GM19023 (cell line): ENCODE measurements at regions not wholly inside any gene's neighbourhood (a gene's known extent, or its start where the extent isn't known, plus 50 kb on each side); places are given as distances from the start of the nearest gene placed in this dataset.

Experiments used
- ATAC-seq: cut with Tn5 transposase; IDR thresholded peaks from one replicate; pipeline ENCODE4 v1.9.1; 2021; ENCODE audit warnings: mild to moderate bottlenecking, moderate library complexity; ENCODE audit not compliant: unreplicated experiment

DNA sequence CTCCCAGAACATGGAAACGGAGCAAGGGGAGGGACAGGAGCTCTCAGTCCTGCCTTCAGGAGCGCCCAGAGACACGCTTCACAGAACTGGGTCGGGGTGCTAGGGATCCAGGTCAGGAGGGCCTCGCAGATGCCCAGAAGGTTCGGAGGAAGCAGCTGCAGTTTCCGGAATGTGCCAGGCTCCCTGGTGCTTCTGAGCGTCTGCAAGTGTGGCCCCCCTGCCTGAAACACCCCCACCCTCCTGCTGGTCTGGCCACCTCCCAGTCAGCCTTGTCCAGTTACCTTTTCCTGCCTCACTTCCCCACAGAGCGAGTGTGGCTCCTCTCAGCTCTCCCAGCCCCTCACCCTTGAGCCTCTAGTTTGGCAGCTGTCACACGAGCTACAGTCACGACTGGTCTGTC, 88.3 kb upstream of the TAF1B start:
- ATAC-seq, result no peak

DNA sequence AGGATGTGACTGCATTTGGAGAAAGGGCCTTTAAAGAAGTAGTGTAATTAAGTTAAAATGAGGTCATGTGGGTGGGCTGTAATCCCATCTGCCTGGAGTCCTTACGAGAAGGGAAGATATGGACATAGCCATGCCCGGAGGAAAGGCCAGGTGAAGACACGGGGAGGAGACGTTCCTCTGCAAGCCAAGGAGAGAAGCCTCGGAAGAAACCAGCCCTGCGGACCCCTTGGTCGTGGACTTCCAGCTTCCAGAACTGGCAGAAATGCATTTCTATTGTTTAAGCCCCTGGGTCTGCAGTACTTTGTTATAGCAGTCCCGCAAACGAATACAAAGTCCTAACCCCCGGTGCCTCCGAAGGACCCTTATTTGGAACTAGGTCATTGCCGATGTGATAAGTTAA, 87.6 kb upstream of the TAF1B start:
- ATAC-seq, result no peak

DNA sequence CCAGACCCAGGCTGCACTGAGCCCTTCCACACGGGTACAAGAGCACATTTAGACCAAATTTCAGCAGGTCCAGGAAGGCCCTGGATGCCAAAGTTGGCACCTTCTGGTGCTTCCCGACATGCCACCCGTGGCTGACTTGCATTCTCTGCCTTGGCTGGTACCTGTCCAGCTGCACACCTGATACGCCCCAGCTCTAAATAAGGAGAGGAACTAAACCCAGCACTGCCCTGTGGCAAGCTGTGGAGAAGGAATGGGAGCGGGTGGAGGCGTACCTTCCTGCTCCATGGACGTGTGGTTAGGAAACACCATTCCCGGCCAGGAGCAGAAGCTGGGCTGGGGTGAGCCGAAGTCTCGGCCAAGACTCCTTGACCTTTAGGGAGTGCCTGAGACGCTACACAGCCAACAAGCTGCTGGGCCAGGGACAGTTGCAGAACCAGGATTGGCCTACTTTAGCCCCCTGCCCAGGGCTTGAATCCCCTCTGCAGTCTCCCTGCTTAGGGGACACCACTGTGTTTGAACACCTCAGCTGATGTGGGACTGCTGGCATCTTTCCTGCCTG, 86.5 kb upstream of the TAF1B start:
- no peak for ATAC-seq

DNA sequence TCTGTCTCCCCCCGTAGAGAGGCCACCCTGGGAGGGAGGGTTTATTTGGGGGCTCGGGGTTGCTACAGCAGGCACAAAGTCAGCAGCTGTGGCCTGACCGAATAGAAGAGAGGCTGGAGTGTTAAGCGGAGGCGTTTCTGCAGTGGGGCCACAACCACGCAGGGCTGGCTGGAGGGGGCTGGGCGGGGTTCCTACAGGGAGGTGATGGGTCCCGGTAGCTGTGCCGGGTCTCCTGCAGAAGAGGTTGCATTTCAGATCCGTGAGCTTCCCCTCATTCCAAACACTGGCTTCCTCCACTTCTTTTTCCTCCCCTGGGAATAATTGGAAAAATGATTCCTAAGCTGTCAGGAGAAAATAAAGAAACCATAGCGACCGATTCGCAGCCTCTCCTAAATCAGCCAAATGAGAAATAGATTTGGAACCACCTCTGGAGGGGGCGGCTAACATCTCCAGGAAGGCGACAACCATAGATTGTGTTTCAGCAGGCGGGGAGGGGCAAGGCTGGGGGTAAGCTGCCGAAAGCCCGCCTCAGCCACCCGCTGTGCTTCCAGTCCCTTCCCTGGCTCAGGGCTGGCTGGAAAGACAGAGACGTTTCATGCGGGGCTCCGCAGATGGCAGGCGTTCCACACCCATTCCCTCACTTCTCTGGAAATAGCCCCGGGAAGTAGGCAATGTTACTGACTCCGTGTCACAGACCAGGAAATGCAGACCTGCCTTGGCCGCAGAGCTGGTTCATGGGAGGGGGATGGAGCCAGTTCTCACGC, 85.6 kb upstream of the TAF1B start:
- no peak for ATAC-seq

DNA sequence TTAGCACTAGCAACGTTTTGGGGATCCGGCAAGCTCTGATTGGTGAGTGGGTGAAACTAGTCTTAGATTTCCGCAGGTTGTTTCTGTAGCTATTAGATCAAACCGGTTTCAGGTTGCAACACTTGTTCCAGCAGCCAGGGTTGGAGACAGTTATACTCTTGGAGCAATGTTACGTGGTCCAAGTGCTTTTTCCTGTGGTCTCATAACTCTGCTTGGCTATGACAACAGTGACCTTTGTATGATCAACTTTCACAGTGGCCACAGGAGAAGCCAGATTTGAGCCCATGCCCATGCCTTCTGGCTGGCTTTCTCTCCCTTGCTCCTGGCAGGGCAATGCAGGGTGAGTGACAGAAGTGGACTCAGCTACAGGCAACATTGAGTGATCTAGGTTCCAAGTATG, 84.5 kb upstream of the TAF1B start:
- ATAC-seq, result no peak

DNA sequence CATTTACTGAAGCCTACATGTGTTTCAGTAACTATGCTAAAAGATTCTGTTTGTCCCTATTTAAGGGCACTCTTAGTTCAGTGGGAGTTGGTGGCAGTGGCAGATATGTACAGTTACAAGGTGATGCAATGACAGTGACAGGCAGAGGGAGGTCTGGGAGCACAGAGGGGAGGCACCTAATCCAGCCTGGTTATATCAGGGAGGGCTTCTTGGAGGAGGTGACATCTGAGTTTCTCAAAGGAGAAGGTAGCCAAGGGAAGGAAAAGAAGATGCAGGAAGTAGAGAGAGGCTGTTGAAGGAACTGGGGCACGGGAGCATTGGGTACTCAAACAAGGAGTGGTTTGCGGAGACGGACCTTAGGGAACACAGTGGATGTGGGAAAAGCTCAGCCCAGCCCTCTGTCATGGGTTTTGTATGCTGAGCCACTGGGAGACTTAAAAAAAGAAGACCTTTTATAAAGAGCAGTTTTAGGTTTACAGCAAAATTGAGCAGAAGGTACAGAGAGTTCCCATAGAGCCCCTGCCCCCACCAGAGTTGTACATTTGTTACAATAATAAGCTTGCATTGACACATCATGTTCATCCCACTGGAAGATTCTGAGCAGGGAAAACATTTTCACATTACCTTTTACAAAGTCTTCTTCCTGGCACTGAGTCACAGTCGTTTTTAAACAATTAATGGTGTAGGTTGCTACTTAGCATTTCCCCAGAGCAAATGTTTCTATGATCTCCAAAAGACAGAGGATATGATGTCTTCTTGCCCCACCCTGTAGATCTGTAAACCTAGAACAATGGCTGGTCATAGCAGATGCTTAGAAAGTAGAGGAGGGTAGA, 83.0 kb upstream of the TAF1B start:
- no peak for ATAC-seq

DNA sequence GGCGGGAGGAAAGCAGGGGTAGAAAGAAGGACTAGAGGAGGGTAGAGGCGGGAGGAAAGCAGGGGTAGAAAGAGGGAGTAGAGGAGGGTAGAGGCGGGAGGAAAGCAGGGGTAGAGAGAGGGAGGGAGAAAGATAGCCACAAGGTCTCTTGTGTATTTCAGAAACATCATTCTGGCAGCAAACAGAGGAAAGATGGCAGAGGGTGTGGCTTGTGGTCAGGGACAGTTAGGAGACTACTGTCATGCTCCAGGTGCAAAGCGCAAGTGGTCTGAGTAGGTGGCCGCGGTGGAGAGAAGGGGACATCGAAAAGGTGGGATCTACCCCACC, 82.4 kb upstream of the TAF1B start:
- no peak for ATAC-seq

DNA sequence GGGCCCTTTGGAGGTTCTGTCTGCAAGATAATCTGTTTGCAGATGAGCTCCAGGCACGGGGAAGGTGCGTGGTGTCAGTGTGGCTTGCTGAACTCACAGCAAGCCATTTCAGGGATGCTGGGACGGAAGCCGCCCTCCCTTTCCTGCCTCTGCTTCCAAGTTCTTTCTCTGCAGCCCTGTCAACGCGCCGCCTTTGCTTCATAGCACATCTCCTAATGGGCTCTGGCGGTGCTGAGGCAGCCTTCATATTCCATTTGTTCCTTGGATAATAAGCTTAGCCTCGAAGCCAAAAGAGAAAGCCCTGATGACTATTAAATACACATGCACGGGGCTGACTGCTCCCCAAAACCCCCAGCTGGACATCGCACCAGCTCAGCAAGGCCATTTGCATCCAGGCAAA, 81.7 kb upstream of the TAF1B start:
- no peak for ATAC-seq

DNA sequence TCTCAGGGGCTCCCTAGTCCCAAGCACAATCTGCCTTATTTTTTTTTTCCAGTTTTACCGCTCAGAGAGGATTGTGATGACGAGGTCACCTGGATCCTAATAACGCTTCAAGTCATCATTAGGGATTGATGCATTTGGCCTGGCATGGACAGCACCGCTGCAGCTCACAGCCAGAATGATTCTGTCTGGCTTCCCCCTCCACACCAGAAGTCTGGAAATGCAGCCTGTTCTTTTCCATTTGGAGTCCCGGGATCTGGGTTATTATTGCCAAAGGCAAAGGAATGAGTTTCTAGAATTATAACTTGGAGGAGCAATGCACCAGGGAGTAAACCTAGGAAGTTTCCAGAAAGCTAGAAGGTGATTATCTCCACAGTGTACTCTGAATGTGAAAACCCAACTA, 81.1 kb upstream of the TAF1B start:
- no peak for ATAC-seq

DNA sequence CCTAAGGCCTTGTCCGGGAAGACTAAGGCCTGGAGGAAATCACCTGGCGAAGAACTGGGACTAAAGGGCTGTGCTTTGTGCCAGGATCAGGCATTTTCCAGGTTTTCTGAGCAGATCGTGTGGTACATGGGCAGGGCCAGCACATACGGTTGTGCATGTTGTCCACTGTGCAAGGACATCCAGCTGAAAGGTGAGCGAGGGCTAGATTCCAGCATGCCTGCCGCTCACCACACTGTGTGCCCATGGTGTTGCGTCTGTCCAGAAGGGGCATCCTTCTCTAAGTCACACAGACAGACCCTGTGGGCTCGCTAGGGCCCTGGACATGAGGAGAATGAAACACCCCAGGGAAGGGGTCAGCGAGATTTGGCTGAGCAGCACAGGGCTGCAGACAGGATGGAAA, 80.3 kb upstream of the TAF1B start:
- ATAC-seq, result no peak

DNA sequence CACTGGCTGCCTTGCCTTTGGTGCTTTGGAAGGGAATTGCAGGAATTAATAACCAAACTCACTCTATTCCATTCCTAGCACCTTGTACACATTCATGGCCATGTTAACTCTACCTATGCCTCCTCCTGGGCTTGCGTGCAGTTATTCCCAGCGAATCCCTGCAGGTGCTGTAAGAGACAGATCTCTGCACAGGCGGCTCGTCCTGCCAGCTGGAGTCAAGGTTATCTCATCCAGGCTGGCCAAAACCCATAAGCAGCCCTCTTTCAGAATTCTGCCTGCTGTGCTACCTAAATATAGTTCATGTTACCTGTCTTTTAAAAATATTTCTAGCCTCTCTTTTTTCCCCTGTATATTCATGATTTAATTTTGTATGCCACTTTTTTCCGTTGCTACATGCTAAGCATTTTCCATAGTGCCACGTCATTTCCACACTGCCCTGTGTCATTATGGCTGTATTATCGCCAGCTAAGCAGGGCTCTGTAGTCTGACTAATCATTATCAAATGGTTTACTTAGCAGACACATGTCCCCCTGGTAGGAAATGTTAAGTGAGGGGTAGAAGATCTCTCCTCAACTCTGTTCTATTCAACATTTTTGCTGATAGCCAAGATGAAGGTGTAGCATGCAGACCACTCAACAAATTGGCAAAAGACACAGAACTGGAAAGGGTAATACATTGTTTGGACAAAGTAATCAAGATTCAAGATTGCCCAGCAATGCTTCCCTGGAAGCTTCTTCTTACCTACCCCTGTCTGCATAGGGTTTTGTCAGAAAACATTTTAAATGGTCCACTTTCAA, 79.7 kb upstream of the TAF1B start:
- ATAC-seq, result no peak

DNA sequence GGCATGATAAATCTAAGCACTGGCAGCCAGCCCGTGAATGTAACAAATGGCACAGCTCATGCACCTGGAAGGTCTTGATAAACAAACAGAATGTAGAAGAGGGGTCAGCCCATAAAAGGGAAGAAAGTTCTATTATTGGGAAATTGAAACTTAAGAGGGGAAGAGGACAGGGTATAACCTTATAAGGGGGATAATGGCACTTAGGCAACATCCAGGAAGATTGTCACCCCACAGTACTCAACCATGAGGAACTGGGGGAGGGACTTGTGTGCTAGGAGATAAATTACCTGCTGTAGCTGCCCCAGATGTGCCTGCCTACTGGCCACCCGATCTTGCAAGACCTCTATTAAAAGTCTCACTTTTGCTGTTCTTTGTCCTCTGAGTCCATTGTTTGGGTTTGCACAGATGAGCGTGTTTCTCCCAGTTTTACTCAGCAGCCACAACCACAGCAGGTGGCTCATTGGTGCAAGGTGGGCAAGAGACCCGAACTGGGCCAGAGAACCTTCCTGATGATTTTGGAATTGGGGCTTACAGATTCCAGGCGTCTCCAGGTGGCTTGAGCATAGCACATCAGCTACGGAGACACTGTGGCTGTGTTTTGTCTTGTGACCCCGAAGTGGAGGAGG, 79.0 kb upstream of the TAF1B start:
- no peak for ATAC-seq

DNA sequence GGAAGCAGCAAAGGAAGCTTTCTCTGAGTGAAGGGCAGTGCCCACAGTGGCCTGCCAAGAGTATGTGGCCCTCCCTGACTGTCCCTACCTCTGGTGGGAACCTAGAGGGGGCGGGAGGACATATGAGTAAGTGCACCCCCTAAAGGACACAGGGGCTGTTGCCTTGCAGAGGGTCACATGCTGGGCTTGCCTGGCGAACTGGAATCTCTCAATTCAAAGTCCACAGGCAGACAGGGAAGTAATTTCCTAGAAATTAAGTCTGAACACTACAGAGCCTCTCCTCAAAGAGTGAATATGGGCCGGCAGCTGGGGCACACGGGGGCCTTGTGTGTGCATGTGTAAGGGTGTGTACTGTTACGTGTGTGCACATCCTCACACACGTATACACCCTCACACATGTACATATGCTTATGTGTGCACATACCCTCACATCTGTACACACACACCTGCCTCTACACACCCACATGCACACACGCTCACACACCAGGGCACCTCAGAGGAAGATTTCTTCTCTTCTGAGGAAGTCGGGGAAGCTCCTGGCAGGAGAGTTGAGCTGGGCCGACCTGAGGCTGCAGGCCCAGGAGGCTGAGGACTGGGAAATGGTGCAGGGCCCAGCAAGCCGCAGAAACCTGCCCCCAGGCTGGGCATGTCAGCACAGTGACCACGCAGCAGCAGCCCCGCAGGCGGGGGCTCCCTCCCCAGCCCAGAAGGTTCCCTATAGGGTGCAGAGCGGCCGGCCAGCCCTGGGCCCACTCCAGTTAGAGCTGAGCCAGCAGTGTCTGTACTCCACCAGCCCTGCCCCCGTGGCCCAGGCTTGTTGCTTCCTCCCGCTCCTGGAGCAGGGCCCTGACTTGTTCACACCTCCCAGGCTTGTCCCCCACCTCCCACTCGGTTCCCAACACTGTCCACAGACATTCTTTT, 77.4 kb upstream of the TAF1B start:
- no peak for ATAC-seq

DNA sequence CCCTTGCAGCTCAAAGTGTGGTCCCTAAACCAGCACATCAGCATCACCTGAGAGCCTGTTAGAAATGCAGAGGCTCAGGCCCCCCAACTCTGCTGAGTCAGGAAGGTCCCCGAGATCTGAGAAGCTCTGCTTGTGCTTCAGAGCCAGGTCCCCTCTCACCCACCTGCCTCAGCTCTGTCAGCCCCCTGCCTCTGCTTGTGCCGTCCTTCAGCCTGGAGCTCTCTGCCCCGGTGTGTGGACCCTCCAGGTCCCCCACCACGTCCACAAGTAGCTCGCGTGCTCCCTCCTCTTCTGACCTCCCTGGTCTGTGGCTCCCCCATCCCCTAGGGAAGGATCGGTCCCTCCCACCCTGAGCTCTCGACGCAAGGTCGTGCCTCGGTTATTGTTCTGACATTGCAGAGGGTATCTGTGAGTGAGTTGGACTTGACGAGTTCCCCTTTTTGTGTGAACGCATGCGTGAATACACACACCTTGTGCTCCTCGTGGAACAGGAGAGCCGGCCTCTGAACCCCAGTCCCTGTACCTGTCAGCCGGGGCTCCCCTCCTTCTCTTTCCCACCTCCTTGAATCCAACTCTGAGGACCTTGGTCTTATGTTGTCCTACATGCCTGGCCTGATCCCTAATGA, 75.5 kb upstream of the TAF1B start:
- no peak for ATAC-seq

DNA sequence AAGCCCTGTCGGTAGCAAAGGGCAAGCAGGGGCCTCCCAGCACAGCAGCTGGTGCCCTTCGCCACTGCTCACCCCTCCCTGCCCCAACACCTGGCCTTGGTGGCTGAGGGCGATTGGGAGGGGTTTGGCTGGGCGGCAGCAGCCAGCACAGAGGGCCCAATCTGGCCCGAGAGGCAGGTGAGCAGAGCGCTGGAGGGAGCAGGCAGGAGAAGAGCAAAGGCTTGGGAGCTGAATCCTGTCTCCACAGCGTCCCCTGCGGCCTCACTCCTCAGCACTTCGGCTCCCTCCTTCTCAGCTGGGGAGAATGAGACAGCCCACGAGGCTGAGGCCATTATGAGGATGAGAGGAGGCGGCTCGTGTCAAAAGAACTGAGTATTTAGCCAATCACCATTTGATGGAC, 74.9 kb upstream of the TAF1B start:
- no peak for ATAC-seq

DNA sequence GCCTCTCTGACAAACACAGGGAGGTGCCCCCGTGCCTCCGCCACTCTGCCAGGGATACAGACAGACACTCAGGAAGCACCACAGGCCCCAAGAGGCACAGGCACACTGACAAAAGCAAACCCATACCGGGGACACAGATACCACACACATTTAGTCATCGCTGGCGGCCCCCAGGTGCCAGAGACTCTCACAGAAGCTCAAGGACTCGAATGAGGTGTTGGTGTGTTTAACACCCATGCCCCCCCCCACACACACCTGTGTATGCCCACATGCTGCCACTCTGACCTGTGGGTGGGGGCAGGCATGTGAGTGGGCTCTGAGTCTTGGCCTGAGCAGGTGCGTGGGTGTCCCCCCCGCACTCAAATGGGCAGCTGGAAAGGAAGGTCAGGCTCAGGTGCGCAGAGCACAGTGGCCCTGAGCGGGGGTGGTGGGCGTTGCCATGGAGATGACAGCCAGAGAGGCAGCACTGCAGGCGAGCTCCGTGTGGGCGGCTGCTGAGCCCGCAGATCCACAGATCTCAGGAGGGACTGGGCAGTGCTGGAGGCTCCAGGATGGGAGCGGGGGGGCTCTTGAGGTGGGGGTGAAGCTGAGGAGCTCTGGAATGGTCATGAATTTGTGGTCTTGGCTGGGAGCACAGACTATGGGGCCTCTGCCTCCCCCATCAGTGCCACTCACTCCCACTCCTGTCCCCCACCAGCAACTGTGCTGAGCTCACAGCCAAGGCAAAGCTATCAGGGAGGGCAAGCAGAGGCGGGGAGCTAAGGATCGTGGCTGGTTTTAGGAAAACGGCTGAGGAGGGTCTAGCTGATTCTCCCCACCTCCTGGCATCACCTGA, 73.9 kb upstream of the TAF1B start:
- ATAC-seq, result no peak

DNA sequence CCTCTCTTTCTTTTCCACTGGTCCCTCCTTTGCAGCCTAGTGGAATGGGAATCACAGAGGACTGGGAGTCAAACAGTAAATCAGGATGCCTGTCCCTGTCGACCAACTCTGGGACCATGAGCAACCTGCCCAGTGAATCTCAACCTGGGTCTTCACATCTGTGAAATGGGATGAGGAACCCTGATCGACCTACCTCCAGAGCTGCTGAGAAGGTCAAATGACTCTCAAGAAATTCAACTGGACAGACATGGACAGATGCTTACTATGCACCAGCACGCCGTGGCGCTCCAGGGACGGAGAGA, 73.3 kb upstream of the TAF1B start:
- ATAC-seq, result no peak

DNA sequence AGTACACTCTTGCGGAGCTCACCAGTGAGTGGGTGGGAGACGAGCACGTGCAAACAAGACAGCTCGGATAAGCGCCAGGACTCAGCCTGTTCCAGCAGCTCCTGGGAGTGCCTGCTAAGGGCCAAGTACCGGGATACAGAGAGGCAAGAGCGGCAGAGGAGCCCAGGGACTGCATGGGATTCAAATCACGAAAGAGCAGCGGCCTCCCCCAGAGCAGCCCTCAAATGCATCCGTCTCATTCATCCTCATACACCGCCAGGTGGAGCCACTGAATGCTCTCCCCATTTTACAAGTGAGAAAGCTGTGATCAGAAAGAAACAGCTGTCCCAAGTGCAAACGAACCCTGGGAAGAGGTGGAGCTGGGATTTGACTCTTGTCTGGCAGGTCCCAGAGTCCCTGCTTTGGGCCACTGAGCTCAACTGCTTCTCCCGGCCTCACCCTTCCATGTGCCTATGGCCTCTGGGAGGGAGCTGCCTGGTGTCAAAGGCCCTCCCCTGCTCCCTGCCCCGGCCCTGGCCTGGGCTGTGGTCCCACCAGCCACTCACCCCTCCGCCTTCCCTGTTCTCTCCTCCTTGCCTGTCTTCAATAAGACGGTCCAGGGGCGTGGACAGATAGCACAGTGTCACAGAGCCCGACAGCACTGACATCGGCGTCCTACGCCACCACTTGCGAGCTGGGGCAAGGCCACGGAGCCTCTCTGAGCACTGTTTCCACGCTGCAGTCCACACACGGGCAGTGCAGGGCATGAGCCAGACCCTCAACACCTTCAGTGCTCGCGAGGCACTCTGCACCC, 72.8 kb upstream of the TAF1B start:
- ATAC-seq, result no peak
